ENCODE measurements at regions not wholly inside any gene's neighbourhood (a gene's known extent, or its start where the extent isn't known, plus 50 kb on each side); places are given as distances from the start of the nearest gene placed in this dataset.

- Histone ChIP-seq H4K12ac (ENCODE audit: low read depth, low read length) (no peak overlapping the region), H2AFZ (ENCODE audit: insufficient read depth, low read length, poor library complexity) (no peak overlapping the region), H3K23ac (ENCODE audit: low read length) (no peak overlapping the region), H3K4ac (ENCODE audit: low read depth, low read length) (no peak overlapping the region), H4K91ac (ENCODE audit: low read depth, low read length) (no peak overlapping the region), H3K9ac (ENCODE audit: low read length) (no peak overlapping the region), H3K18ac (ENCODE audit: low read length) (no peak overlapping the region), H3K4me1 (ENCODE audit: control insufficient read depth in 1 of 2, insufficient read depth in 2 of 2, low read length in 2 of 2) (peaks cover 5 to 15% of the 10 kb centered on the region in 2 experiments), H3K4me2 (ENCODE audit: low read length) (no peak overlapping the region), H3K9me3 (ENCODE audit: insufficient read depth, low read depth, low read length) (no peaks in the 10 kb centered on the region), H3K79me1 (ENCODE audit: low read length) (no peaks in the 10 kb centered on the region), H2AK5ac (ENCODE audit: low read length) (no peak overlapping the region), H3K79me2 (ENCODE audit: control insufficient read depth, insufficient read depth, low read length, poor library complexity) (no peaks in the 10 kb centered on the region), H3K4me3 (ENCODE audit: low read depth, low read length) (no peak overlapping the region), H2BK12ac (ENCODE audit: low read length) (no peak overlapping the region), H3K27ac (ENCODE audit: low read depth, low read length) (no peak overlapping the region), H2BK120ac (ENCODE audit: insufficient read depth, low read length, poor library complexity) (no peak overlapping the region), H3K27me3 (ENCODE audit: insufficient read depth, low read length) (no peaks in the 10 kb centered on the region), H2BK5ac (ENCODE audit: low read depth, low read length, poor library complexity) (no peak overlapping the region), H4K8ac (ENCODE audit: low read depth, low read length) (no peak overlapping the region), H3K14ac (ENCODE audit: low read length) (no peak overlapping the region), H3K36me3 (ENCODE audit: control insufficient read depth in 1 of 2, insufficient read depth in 2 of 2, low read length in 2 of 2) (no peaks in the 10 kb centered on the region)
- WGBS (ENCODE audit: extremely low coverage, insufficient coverage, insufficient read length), result no CpG with 5 or more reads among the region's 5 CpGs
- no peak for DNase-seq
Observed at GRCh38 chr4:10981096-10981495, 296.5 kb upstream of the CLNK start.

GRCh38 chr4:10979032-10979431 lies 294.5 kb upstream of the CLNK start:
- H3K4me3 ChIP-seq (ENCODE audit: low read depth, low read length), result no peak overlapping the region
- H3K4me2 ChIP-seq (ENCODE audit: low read length), result no peak overlapping the region
- no peak overlapping the region for H4K12ac ChIP-seq (ENCODE audit: low read depth, low read length)
- peaks cover 3 to 11% of the 10 kb centered on the region in 2 experiments for H3K4me1 ChIP-seq (ENCODE audit: control insufficient read depth in 1 of 2, insufficient read depth in 2 of 2, low read length in 2 of 2)
- H2AK5ac ChIP-seq (ENCODE audit: low read length), result no peak overlapping the region
- no peak overlapping the region for H3K23ac ChIP-seq (ENCODE audit: low read length)
- no peaks in the 10 kb centered on the region for H3K27me3 ChIP-seq (ENCODE audit: insufficient read depth, low read length)
- no peak overlapping the region for H3K9ac ChIP-seq (ENCODE audit: low read length)
- no peak overlapping the region for H4K91ac ChIP-seq (ENCODE audit: low read depth, low read length)
- H4K8ac ChIP-seq (ENCODE audit: low read depth, low read length), result no peak overlapping the region
- H3K79me1 ChIP-seq (ENCODE audit: low read length), result no peaks in the 10 kb centered on the region
- DNase-seq, result no peak
- H2BK120ac ChIP-seq (ENCODE audit: insufficient read depth, low read length, poor library complexity), result no peak overlapping the region
- H3K9me3 ChIP-seq (ENCODE audit: insufficient read depth, low read depth, low read length), result no peaks in the 10 kb centered on the region
- no peak overlapping the region for H3K18ac ChIP-seq (ENCODE audit: low read length)
- no peak overlapping the region for H3K14ac ChIP-seq (ENCODE audit: low read length)
- no peak overlapping the region for H2BK12ac ChIP-seq (ENCODE audit: low read length)
- no peak overlapping the region for H2AFZ ChIP-seq (ENCODE audit: insufficient read depth, low read length, poor library complexity)
- no CpG with 5 or more reads among the region's 2 CpGs for WGBS (ENCODE audit: extremely low coverage, insufficient coverage, insufficient read length)
- H3K36me3 ChIP-seq (ENCODE audit: control insufficient read depth in 1 of 2, insufficient read depth in 2 of 2, low read length in 2 of 2), result no peaks in the 10 kb centered on the region
- no peak overlapping the region for H2BK5ac ChIP-seq (ENCODE audit: low read depth, low read length, poor library complexity)
- no peak overlapping the region for H3K27ac ChIP-seq (ENCODE audit: low read depth, low read length)
- H3K79me2 ChIP-seq (ENCODE audit: control insufficient read depth, insufficient read depth, low read length, poor library complexity), result no peaks in the 10 kb centered on the region
- H3K4ac ChIP-seq (ENCODE audit: low read depth, low read length), result no peak overlapping the region

- no peak overlapping the region for H4K91ac ChIP-seq (ENCODE audit: low read depth, low read length)
- H3K4ac ChIP-seq (ENCODE audit: low read depth, low read length), result no peak overlapping the region
- no peak overlapping the region for H3K27ac ChIP-seq (ENCODE audit: low read depth, low read length)
- H2BK120ac ChIP-seq (ENCODE audit: insufficient read depth, low read length, poor library complexity), result no peak overlapping the region
- no peak overlapping the region for H2AK5ac ChIP-seq (ENCODE audit: low read length)
- H4K8ac ChIP-seq (ENCODE audit: low read depth, low read length), result no peak overlapping the region
- no peak overlapping the region for H3K14ac ChIP-seq (ENCODE audit: low read length)
- H3K4me2 ChIP-seq (ENCODE audit: low read length), result no peak overlapping the region
- no peaks in the 10 kb centered on the region for H3K79me1 ChIP-seq (ENCODE audit: low read length)
- no peak overlapping the region for H4K12ac ChIP-seq (ENCODE audit: low read depth, low read length)
- H2BK5ac ChIP-seq (ENCODE audit: low read depth, low read length, poor library complexity), result no peak overlapping the region
- no peak overlapping the region for H3K9ac ChIP-seq (ENCODE audit: low read length)
- H3K18ac ChIP-seq (ENCODE audit: low read length), result no peak overlapping the region
- H3K36me3 ChIP-seq (ENCODE audit: control insufficient read depth in 1 of 2, insufficient read depth in 2 of 2, low read length in 2 of 2), result no peaks in the 10 kb centered on the region
- no CpG with 5 or more reads among the region's 2 CpGs for WGBS (ENCODE audit: extremely low coverage, insufficient coverage, insufficient read length)
- no peak for DNase-seq
- H2AFZ ChIP-seq (ENCODE audit: insufficient read depth, low read length, poor library complexity), result no peak overlapping the region
- no peaks in the 10 kb centered on the region for H3K79me2 ChIP-seq (ENCODE audit: control insufficient read depth, insufficient read depth, low read length, poor library complexity)
- no peak overlapping the region for H3K4me3 ChIP-seq (ENCODE audit: low read depth, low read length)
- no peaks in the 10 kb centered on the region for H3K9me3 ChIP-seq (ENCODE audit: insufficient read depth, low read depth, low read length)
- H3K4me1 ChIP-seq (ENCODE audit: control insufficient read depth in 1 of 2, insufficient read depth in 2 of 2, low read length in 2 of 2), result peaks cover 3 to 6% of the 10 kb centered on the region in 2 experiments
- no peaks in the 10 kb centered on the region for H3K27me3 ChIP-seq (ENCODE audit: insufficient read depth, low read length)
- H3K23ac ChIP-seq (ENCODE audit: low read length), result no peak overlapping the region
- no peak overlapping the region for H2BK12ac ChIP-seq (ENCODE audit: low read length)
Observed at GRCh38 chr4:10977534-10977933, 293.0 kb upstream of the CLNK start.

- Histone ChIP-seq H3K18ac (ENCODE audit: low read length) (no peak overlapping the region), H2BK5ac (ENCODE audit: low read depth, low read length, poor library complexity) (no peak overlapping the region), H3K4ac (ENCODE audit: low read depth, low read length) (no peak overlapping the region), H3K79me1 (ENCODE audit: low read length) (no peaks in the 10 kb centered on the region), H3K23ac (ENCODE audit: low read length) (no peak overlapping the region), H3K4me1 (ENCODE audit: control insufficient read depth in 1 of 2, insufficient read depth in 2 of 2, low read length in 2 of 2) (no peaks in the 10 kb centered on the region), H4K12ac (ENCODE audit: low read depth, low read length) (no peak overlapping the region), H3K4me2 (ENCODE audit: low read length) (no peak overlapping the region), H3K9ac (ENCODE audit: low read length) (no peak overlapping the region), H4K91ac (ENCODE audit: low read depth, low read length) (no peak overlapping the region), H2AK5ac (ENCODE audit: low read length) (no peak overlapping the region), H4K8ac (ENCODE audit: low read depth, low read length) (no peak overlapping the region), H3K9me3 (ENCODE audit: insufficient read depth, low read depth, low read length) (no peaks in the 10 kb centered on the region), H3K4me3 (ENCODE audit: low read depth, low read length) (no peak overlapping the region), H3K14ac (ENCODE audit: low read length) (no peak overlapping the region), H2BK12ac (ENCODE audit: low read length) (no peak overlapping the region), H3K27ac (ENCODE audit: low read depth, low read length) (no peak overlapping the region), H2BK120ac (ENCODE audit: insufficient read depth, low read length, poor library complexity) (no peak overlapping the region), H2AFZ (ENCODE audit: insufficient read depth, low read length, poor library complexity) (no peak overlapping the region), H3K36me3 (ENCODE audit: control insufficient read depth in 1 of 2, insufficient read depth in 2 of 2, low read length in 2 of 2) (no peaks in the 10 kb centered on the region), H3K79me2 (ENCODE audit: control insufficient read depth, insufficient read depth, low read length, poor library complexity) (no peaks in the 10 kb centered on the region), H3K27me3 (ENCODE audit: insufficient read depth, low read length) (no peaks in the 10 kb centered on the region)
- no peak for DNase-seq
- WGBS (ENCODE audit: extremely low coverage, insufficient coverage, insufficient read length), result 100% methylated on average over 4 of the region's 9 CpGs
Observed at GRCh38 chr4:10974371-10974770, 289.8 kb upstream of the CLNK start.
